Keratinocyte (primary cell): ENCODE measurements at regions not wholly inside any gene's neighbourhood (a gene's known extent, or its start where the extent isn't known, plus 50 kb on each side); places are given as distances from the start of the nearest gene placed in this dataset.

Experiments used
- DNase-seq: peaks from one replicate; pipeline ENCODE4 v3.0.0-alpha.2; 2011; ENCODE audit warnings: low read depth, missing footprints, low spot score
- FAIRE-seq: peaks from 2 replicates; lab custom pipeline; 2011; peaks lifted over from hg19 to GRCh38; lab: Jason Lieb, UNC
- H2AFZ ChIP-seq: 2 replicates; pipeline ENCODE4 v1.6.0; 2012; ENCODE audit warnings: low read length, control low read depth, inconsistent platforms; ENCODE audit not compliant: control insufficient read depth
- H3K27ac ChIP-seq: 2 replicates; pipeline ENCODE4 v1.5.1; 2011; ENCODE audit warnings: low read length; ENCODE audit not compliant: control insufficient read depth, insufficient read depth
- H3K27me3 ChIP-seq: 3 replicates; pipeline ENCODE4 v1.6.0; 2011; ENCODE audit warnings: low read length; ENCODE audit not compliant: control insufficient read depth, insufficient read depth; ENCODE audit errors: extremely low read depth
- H3K36me3 ChIP-seq, 2 experiments: 2 replicates in 1 of 2; 3 replicates in 1 of 2; pipeline ENCODE4 v1.5.1; 2011; ENCODE audit warnings: low read length in 2 of 2, mild to moderate bottlenecking in 1 of 2; ENCODE audit not compliant: control insufficient read depth in 2 of 2, insufficient read depth in 2 of 2; ENCODE audit errors: extremely low read depth in 1 of 2
- H3K4me1 ChIP-seq: 3 replicates; pipeline ENCODE4 v1.5.1; 2011; ENCODE audit warnings: low read length; ENCODE audit not compliant: control insufficient read depth, insufficient read depth; ENCODE audit errors: extremely low read depth
- H3K4me2 ChIP-seq: 3 replicates; pipeline ENCODE4 v1.6.0; 2011; ENCODE audit warnings: low read depth, low read length; ENCODE audit not compliant: control insufficient read depth, insufficient read depth; ENCODE audit errors: extremely low read depth
- H3K4me3 ChIP-seq, 3 experiments: fragments of 200-600 bp in 1 of 3; sonication (generic) in 1 of 3; 2 replicates in 2 of 3; 3 replicates in 1 of 3; pipeline ENCODE4 v1.5.1; 2011 to 2016; ENCODE audit warnings: low read length in 3 of 3, mild to moderate bottlenecking in 3 of 3, control low read depth in 2 of 3, inconsistent platforms in 1 of 3, low read depth in 1 of 3, mixed read lengths in 1 of 3, mixed run types in 1 of 3, moderate library complexity in 1 of 3; ENCODE audit not compliant: control insufficient read depth in 2 of 3, insufficient read depth in 2 of 3; ENCODE audit errors: extremely low read depth in 1 of 3
- H3K79me2 ChIP-seq: 2 replicates; pipeline ENCODE4 v1.6.0; 2012; ENCODE audit warnings: low read length; ENCODE audit not compliant: control insufficient read depth, insufficient read depth
- H3K9ac ChIP-seq: 3 replicates; pipeline ENCODE4 v1.6.0; 2011; ENCODE audit warnings: low read length; ENCODE audit not compliant: control insufficient read depth, insufficient read depth; ENCODE audit errors: extremely low read depth
- H3K9me1 ChIP-seq: 3 replicates; pipeline ENCODE4 v1.6.0; 2011; ENCODE audit warnings: low read length; ENCODE audit not compliant: control insufficient read depth, insufficient read depth; ENCODE audit errors: extremely low read depth
- H3K9me3 ChIP-seq: 2 replicates; pipeline ENCODE4 v1.5.1; 2012; ENCODE audit warnings: low read depth, low read length; ENCODE audit not compliant: control insufficient read depth
- H4K20me1 ChIP-seq: 3 replicates; pipeline ENCODE4 v1.6.0; 2011; ENCODE audit warnings: low read length; ENCODE audit not compliant: control insufficient read depth, insufficient read depth; ENCODE audit errors: extremely low read depth
- CTCF ChIP-seq, 3 experiments: IDR thresholded peaks in 1 of 3; conservative IDR thresholded peaks in 1 of 3; optimal IDR thresholded peaks in 1 of 3; 2 replicates in 2 of 3; 3 replicates in 1 of 3; pipeline versions ENCODE3 to v1.5.1; 2011; ENCODE audit warnings: low read length in 3 of 3, mild to moderate bottlenecking in 3 of 3, moderate library complexity in 2 of 3, control low read depth in 1 of 3, inconsistent platforms in 1 of 3; ENCODE audit not compliant: insufficient read depth in 2 of 3; ENCODE audit errors: extremely low read depth in 1 of 3
- EZH2 ChIP-seq: IDR thresholded peaks from one replicate; pipeline ENCODE4 v1.6.1; 2012; ENCODE audit warnings: inconsistent platforms, mild to moderate bottlenecking, low read length, moderate library complexity
- dilution Hi-C: fragments of 300-500 bp; cut with MboI; formaldehyde crosslinking; loops from one replicate; pipeline ENCODE4 v1.7.0; 2020; ENCODE audit warnings: low sequenced_read_pairs; ENCODE audit not compliant: extremely low pct_ligation_motif_present

DNA sequence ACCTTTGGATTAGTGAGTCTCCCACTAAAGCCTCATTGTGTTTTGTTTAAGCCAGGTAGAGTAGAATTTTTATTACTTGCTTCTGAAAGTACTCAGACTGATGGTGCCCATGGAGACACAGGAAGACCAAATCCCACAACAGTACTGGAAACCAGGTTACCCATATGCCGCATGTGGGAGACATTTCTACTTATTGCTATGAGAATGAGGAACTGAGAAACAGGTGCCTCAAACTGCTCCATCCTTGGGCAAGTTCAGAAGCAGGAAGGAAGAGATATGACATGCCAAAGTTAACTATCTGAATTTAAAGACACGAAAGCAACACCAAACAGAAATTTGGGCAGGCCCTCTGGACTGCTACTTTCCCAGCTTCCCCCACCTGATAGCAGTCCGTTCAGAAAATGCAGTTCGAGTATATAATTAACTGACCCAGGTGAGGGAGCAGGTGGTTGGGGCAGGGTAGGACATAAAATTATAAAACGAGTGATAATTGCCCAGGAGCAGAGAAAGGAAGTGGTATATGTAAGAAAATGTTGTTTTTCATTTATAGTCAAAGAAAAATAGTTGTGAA is 382.3 kb upstream of the MTPN start:
- no peaks in the 10 kb centered on the region for H3K27me3 ChIP-seq
- DNase-seq: no peak
- no peak overlapping the region for H3K27ac ChIP-seq
- no peaks in the 10 kb centered on the region for H3K79me2 ChIP-seq
- H3K9ac ChIP-seq: no peak overlapping the region
- no peaks in the 10 kb centered on the region for H3K9me3 ChIP-seq
- no peaks in the 10 kb centered on the region for H3K4me1 ChIP-seq
- H3K4me3 ChIP-seq: no peak overlapping the region
- dilution Hi-C loops: no loop called here
- no peak for TF ChIP-seq EZH2
- no peak for TF ChIP-seq CTCF (optimal IDR thresholded peaks at IDR 0.05 in 1 of 3, IDR thresholded peaks at IDR 0.05 in 1 of 3, conservative IDR thresholded peaks at IDR 0.05 in 1 of 3; ENCODE audit: extremely low read depth in 1 of 3, insufficient read depth in 2 of 3, low read length in 3 of 3)
- FAIRE-seq: no peak
- H3K4me2 ChIP-seq: no peak overlapping the region
- H2AFZ ChIP-seq: no peak overlapping the region
- H3K36me3 ChIP-seq: no peaks in the 10 kb centered on the region
- H3K9me1 ChIP-seq: no peaks in the 10 kb centered on the region
- H4K20me1 ChIP-seq: no peaks in the 10 kb centered on the region

DNA sequence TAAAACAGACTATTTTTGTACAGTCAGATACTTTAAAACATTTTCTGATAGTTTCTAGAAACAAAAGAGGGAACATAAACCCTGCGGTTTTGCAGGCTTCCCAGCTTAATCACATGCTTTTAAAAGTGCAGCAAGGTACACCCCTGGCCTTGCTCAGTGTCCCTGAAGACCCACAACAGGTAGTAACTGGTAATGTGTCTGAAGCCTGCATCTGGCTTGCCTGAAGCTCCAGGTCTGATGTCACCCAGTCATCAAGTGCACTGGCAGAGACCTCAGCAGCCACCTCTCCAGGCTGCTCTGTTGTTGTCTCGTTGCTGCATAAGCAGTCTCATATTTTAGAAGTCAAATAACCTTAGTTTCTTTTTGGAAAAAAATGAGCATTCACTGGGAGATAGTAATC is 376.1 kb upstream of the MTPN start:
- H3K79me2 ChIP-seq: no peaks in the 10 kb centered on the region
- H3K4me3 ChIP-seq: no peak overlapping the region
- TF ChIP-seq CTCF (optimal IDR thresholded peaks at IDR 0.05 in 1 of 3, IDR thresholded peaks at IDR 0.05 in 1 of 3, conservative IDR thresholded peaks at IDR 0.05 in 1 of 3; ENCODE audit: extremely low read depth in 1 of 3, insufficient read depth in 2 of 3, low read length in 3 of 3): no peak
- no peak for TF ChIP-seq EZH2
- FAIRE-seq (no peak), DNase-seq (no peak)
- H3K27me3 ChIP-seq: no peaks in the 10 kb centered on the region
- no peaks in the 10 kb centered on the region for H4K20me1 ChIP-seq
- H3K9me1 ChIP-seq: no peaks in the 10 kb centered on the region
- H3K4me2 ChIP-seq: no peak overlapping the region
- dilution Hi-C loops: no loop called here
- no peaks in the 10 kb centered on the region for H3K9me3 ChIP-seq
- no peak overlapping the region for H2AFZ ChIP-seq
- H3K27ac ChIP-seq: no peak overlapping the region
- H3K36me3 ChIP-seq: no peaks in the 10 kb centered on the region
- no peak overlapping the region for H3K9ac ChIP-seq
- no peaks in the 10 kb centered on the region for H3K4me1 ChIP-seq
